HCT116 (cell line): ENCODE measurements at regions not wholly inside any gene's neighbourhood (a gene's known extent, or its start where the extent isn't known, plus 50 kb on each side); places are given as distances from the start of the nearest gene placed in this dataset.

Experiments
- ATAC-seq: fragments of 200-7000 bp; cut with Tn5 transposase; 2 replicates; pipeline ENCODE4 v1.9.1; 2020; ENCODE audit warnings: mild to moderate bottlenecking, moderate library complexity
- BruUV-seq: library from RNA; stranded (reverse); fragments of 400-500 nt; replicated peaks from 2 replicates; lab custom pipeline; 2021; lab: Mats Ljungman, UMichigan
- CTCF ChIA-PET: fragments of 300-600 bp; sonication (Branson Sonifier 250); formaldehyde crosslinking; loops from one replicate; lab custom pipeline; 2021; ENCODE audit warnings: antibody characterized with exemption; lab: Charles Lee
- POLR2A ChIA-PET: fragments of 300-600, 350-600 bp; sonication (Branson Sonifier 250); formaldehyde crosslinking; loops from one replicate; lab custom pipeline; 2021; ENCODE audit warnings: antibody characterized with exemption; lab: Charles Lee
- RAD21 ChIA-PET, 2 experiments: fragments of 300-600 bp; sonication (Branson Sonifier 250); formaldehyde crosslinking; loops; one replicate each; lab custom pipeline; 2023; ENCODE audit warnings: low total read pairs in 2 of 2; ENCODE audit not compliant: uncharacterized antibody in 2 of 2, unreplicated experiment in 2 of 2, low non-redundant PET in 1 of 2; lab: Charles Lee
- DNase-seq: peaks from one replicate; pipeline ENCODE4 v3.0.0-alpha.2; 2010; ENCODE audit warnings: low read depth, low spot score
- H2AFZ ChIP-seq: fragments of 200-600 bp; shearing (Covaris generic), sonication (generic); 2 replicates; pipeline ENCODE4 v1.6.1; 2017; ENCODE audit warnings: low read depth, mixed run types, mixed read lengths, antibody characterized with exemption, low read length; ENCODE audit not compliant: poor library complexity, severe bottlenecking
- H3K27ac ChIP-seq: 2 replicates; pipeline ENCODE4 v1.5.1; 2012; ENCODE audit warnings: low read depth, low read length
- H3K27me3 ChIP-seq: fragments of 200-600 bp; sonication (generic); 2 replicates; pipeline ENCODE4 v1.6.1; 2016; ENCODE audit warnings: mixed run types, low read length, mixed read lengths; ENCODE audit not compliant: insufficient read depth
- H3K36me3 ChIP-seq, 2 experiments: fragments of 200-500 bp in 1 of 2; fragments of 200-600 bp in 1 of 2; sonication (Bioruptor generic) in 1 of 2; sonication (generic) in 1 of 2; 2 replicates each; pipeline versions ENCODE4 v1.5.1 to v1.6.1; 2014 to 2016; ENCODE audit warnings: low read length in 2 of 2, inconsistent platforms in 1 of 2, mixed read lengths in 1 of 2, mixed run types in 1 of 2; ENCODE audit not compliant: insufficient read depth in 2 of 2, control insufficient read depth in 1 of 2
- H3K4me1 ChIP-seq, 2 experiments: fragments of 200-600 bp in 1 of 2; sonication (generic) in 1 of 2; 2 replicates each; pipeline versions ENCODE4 v1.5.1 to v1.6.1; 2012 to 2017; ENCODE audit warnings: low read length in 2 of 2, inconsistent platforms in 1 of 2, mild to moderate bottlenecking in 1 of 2, mixed read lengths in 1 of 2, mixed run types in 1 of 2, moderate library complexity in 1 of 2; ENCODE audit not compliant: insufficient read depth in 2 of 2, control insufficient read depth in 1 of 2
- H3K4me2 ChIP-seq: fragments of 200-600 bp; sonication (generic); 2 replicates; pipeline ENCODE4 v1.6.1; 2017; ENCODE audit warnings: mixed run types, low read length, mixed read lengths
- H3K4me3 ChIP-seq, 2 experiments: fragments of 200-600 bp in 1 of 2; sonication (generic) in 1 of 2; replicated peaks in 1 of 2; 2 replicates each; pipeline ENCODE4 v1.5.1; 2011 to 2016; ENCODE audit warnings: low read length in 2 of 2, control low read depth in 1 of 2, low read depth in 1 of 2, mild to moderate bottlenecking in 1 of 2, mixed read lengths in 1 of 2, mixed run types in 1 of 2
- H3K79me2 ChIP-seq: fragments of 200-600 bp; sonication (generic); 2 replicates; pipeline ENCODE4 v1.6.1; 2017; ENCODE audit warnings: mild to moderate bottlenecking, mixed run types, low read length, moderate library complexity, mixed read lengths; ENCODE audit not compliant: insufficient read depth
- H3K9ac ChIP-seq: fragments of 200-600 bp; sonication (generic); 2 replicates; pipeline ENCODE4 v1.6.1; 2016; ENCODE audit warnings: low read length, mixed read lengths
- H3K9me2 ChIP-seq: fragments of 200-600 bp; sonication (generic), shearing (Covaris generic); 2 replicates; pipeline ENCODE4 v1.6.1; 2017; ENCODE audit warnings: mixed run types, mild to moderate bottlenecking, moderate library complexity; ENCODE audit not compliant: insufficient read depth
- H3K9me3 ChIP-seq, 2 experiments: fragments of 200-500 bp in 1 of 2; fragments of 200-600 bp in 1 of 2; sonication (Bioruptor generic) in 1 of 2; sonication (generic) in 1 of 2; 2 replicates each; pipeline ENCODE4 v1.6.1; 2014 to 2017; ENCODE audit warnings: low read length in 2 of 2, mixed read lengths in 2 of 2, inconsistent platforms in 1 of 2, low read depth in 1 of 2, mild to moderate bottlenecking in 1 of 2, mixed run types in 1 of 2, moderate library complexity in 1 of 2; ENCODE audit not compliant: control insufficient read depth in 1 of 2, insufficient read depth in 1 of 2
- H4K20me1 ChIP-seq: fragments of 200-600 bp; sonication (generic), shearing (Covaris generic); 2 replicates; pipeline ENCODE4 v1.6.1; 2017; ENCODE audit warnings: mixed run types, mild to moderate bottlenecking, moderate library complexity; ENCODE audit not compliant: insufficient read depth
- CBX3 ChIP-seq: IDR thresholded peaks from 2 replicates; pipeline ENCODE4 v1.6.1; 2012; ENCODE audit warnings: low read depth
- CEBPB ChIP-seq: IDR thresholded peaks from 2 replicates; pipeline ENCODE4 v1.6.1; 2012; ENCODE audit warnings: low read depth
- RAD21 ChIP-seq: IDR thresholded peaks from 2 replicates; pipeline ENCODE4 v1.6.1; 2012; ENCODE audit warnings: low read depth, mild to moderate bottlenecking
- YY1 ChIP-seq: IDR thresholded peaks from 2 replicates; pipeline ENCODE4 v1.6.1; 2011; ENCODE audit warnings: low read length, low read depth, moderate library complexity, mild to moderate bottlenecking; ENCODE audit not compliant: insufficient replicate concordance; ENCODE audit errors: extremely low read depth
- ZFX ChIP-seq: fragments of 450-650 bp; IDR thresholded peaks from 2 replicates; pipeline ENCODE4 v1.6.1; 2017
- intact Hi-C: fragments of 100-400 bp; cut with micrococcal nuclease; formaldehyde crosslinking; loops from 2 replicates; pipeline ENCODE4 v1.10.0; 2022

DNA sequence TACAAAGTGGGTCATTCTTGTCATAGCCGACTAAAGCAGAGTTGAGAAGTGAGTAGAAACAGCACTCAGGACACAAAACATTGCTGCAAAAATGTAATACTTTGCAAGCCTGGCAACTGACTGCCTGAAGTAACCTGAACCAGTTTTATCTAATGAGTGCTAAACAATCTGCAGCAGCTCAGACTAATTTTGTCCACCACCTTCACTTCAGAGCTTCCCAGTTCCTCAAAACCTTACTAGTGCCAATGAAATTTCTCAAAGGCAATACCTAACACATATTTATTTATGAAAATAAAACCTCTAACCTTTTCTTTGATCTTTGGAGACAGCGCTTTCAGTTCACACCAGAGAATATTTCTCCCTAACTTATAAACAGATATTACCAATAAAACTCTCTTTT lies 56.7 kb upstream of the FKBP1C start:
- intact Hi-C loops: no loop called here
- no peaks in the 10 kb centered on the region for H4K20me1 ChIP-seq
- no peak overlapping the region for H3K4me3 ChIP-seq
- ChIA-PET CTCF (no interaction called here), RAD21 (no interaction called here), POLR2A (no interaction called here)
- H3K79me2 ChIP-seq: no peaks in the 10 kb centered on the region
- H3K27me3 ChIP-seq: no peaks in the 10 kb centered on the region
- no peak overlapping the region for H2AFZ ChIP-seq
- ATAC-seq (no peak), DNase-seq (no peak)
- no peaks in the 10 kb centered on the region for H3K9me2 ChIP-seq
- BruUV-seq: no TSS peak
- H3K36me3 ChIP-seq: no peaks in the 10 kb centered on the region
- TF ChIP-seq CBX3 (no peak), CEBPB (no peak), YY1 (no peak), RAD21 (no peak), ZFX (no peak)
- H3K27ac ChIP-seq: no peak overlapping the region
- no peaks in the 10 kb centered on the region for H3K4me1 ChIP-seq
- H3K9me3 ChIP-seq: no peaks in the 10 kb centered on the region
- no peak overlapping the region for H3K4me2 ChIP-seq
- no peak overlapping the region for H3K9ac ChIP-seq
